GM13976 (cell line): ENCODE measurements at regions not wholly inside any gene's neighbourhood (a gene's known extent, or its start where the extent isn't known, plus 50 kb on each side); places are given as distances from the start of the nearest gene placed in this dataset.

Experiments
- DNase-seq: peaks from one replicate; pipeline ENCODE4 v3.0.0; 2012; ENCODE audit warnings: low spot score
- in situ Hi-C: fragments of 300-500 bp; cut with MboI; formaldehyde crosslinking; loops from one replicate; pipeline ENCODE4 v1.12.0; 2022; ENCODE audit warnings: low sequenced_read_pairs, mixed read lengths, inconsistent platforms; ENCODE audit not compliant: unreplicated experiment
- TF ChIP-seq, protein P1 (sequence below): IDR thresholded peaks from 2 replicates; pipeline ENCODE4 v1.5.1; 2012; ENCODE audit warnings: borderline replicate concordance, mild to moderate bottlenecking; ENCODE audit not compliant: insufficient read depth; ENCODE audit errors: extremely low read depth, missing control alignments, control extremely low read depth

DNA sequence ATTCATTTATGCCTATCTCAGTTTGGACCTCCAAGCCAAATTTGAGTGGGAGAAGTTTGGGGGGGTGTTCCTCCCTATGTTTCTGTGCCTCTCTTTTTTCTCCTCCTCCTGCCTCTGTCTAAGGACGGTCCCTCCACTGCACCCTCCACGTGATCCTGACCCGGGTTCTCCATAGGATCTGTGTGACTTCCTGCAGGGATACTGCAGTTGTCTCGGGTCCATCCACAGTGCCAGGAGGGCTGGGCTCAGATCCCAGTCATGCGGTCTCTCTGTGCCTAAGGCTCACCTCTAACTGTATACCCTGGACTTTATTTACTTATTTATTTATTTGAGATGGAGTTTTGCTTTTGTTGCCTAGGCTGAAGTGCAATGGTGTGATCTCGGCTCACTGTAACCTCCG lies 1354.5 kb downstream of the BRD1 start:
- DNase-seq, result no peak
- in situ Hi-C loops, result no loop called here
- TF ChIP-seq, protein P1, sequence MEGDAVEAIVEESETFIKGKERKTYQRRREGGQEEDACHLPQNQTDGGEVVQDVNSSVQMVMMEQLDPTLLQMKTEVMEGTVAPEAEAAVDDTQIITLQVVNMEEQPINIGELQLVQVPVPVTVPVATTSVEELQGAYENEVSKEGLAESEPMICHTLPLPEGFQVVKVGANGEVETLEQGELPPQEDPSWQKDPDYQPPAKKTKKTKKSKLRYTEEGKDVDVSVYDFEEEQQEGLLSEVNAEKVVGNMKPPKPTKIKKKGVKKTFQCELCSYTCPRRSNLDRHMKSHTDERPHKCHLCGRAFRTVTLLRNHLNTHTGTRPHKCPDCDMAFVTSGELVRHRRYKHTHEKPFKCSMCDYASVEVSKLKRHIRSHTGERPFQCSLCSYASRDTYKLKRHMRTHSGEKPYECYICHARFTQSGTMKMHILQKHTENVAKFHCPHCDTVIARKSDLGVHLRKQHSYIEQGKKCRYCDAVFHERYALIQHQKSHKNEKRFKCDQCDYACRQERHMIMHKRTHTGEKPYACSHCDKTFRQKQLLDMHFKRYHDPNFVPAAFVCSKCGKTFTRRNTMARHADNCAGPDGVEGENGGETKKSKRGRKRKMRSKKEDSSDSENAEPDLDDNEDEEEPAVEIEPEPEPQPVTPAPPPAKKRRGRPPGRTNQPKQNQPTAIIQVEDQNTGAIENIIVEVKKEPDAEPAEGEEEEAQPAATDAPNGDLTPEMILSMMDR, result no peak

DNA sequence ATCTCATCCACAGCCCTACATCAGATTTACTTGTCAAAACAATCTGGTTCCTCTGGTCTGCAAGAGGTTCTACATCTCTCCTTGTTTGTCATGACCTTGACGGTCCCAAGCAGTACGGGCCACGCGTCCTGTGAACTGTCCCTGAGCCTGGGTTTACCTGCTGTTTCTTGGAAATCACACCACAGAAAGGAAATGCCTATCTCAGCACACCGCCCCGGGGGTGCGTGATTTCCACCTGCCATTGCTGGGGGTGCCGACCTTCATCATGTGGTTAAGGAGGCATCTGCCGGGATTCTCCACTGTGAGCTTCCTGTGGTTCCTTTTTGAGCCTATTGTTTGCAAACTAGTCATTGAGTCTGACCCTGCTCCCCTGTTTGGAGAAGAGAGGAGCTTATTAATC lies 1363.4 kb downstream of the BRD1 start:
- DNase-seq, result no peak
- TF ChIP-seq, protein P1, result no peak
- in situ Hi-C loops, result no loop called here

DNA sequence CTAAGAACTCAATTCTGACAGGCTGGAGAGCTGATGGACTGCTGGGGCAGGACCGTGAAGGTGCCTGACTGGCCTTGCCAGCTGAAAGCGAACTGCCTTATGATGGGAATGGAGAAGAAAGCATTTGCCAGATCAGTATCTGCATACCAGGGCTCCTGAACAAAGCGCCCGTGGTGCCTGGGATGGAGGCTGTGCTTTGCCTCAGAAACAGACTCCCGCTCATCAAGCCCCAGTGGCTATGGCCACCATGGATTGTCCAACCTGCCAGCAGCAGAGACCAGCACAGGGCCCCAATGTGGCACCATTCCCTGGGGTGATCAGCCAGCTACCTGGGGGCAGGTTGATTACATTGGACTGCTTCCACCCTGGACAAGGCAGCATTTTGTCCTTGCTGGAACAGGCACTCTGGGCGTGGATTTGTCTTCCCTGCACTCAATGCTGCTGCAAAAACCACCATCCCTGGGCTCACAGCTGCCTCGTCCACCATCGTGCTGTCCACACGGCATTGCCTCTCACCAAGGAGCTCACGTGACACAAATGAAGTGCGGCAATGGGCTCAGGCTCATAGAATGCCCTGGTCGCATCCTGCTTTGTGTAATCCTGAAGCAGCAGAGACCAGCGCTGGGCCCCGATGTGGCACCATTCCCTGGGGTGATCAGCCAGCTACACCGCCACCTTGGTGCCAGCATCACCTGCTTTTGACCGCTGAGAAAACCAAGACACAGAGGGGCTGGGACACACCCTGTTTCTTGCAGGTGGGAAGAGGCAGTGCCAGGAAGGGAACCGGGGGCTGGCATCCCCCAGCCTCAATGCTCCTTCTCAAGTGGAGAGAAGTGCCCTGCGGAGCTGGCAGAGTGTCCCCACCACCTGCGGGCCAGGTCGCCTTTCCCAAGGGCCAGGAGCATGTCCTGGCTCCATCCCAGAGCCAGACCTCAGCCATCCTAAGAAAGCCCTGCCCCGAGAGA lies 1367.5 kb downstream of the BRD1 start:
- TF ChIP-seq, protein P1, result no peak
- no peak for DNase-seq
- in situ Hi-C loops, result no loop called here

DNA sequence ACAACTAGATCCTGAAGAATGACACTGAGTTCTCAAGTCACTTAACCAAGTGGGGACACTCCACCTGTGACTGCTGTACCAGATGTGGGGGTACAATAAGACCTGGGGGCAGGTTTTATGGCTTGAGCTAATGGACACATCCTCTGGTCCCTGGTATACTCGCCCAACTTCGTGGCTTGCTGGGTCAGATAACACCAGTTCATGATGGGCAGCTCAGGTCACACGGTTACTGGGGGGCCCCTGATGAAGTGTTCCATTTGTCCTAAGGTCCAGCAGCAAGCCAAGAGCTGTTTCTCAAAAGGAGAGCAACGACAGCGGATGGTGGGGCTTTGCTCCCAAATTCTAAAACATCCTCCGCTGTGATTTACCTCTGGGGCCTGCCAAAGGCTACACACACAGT lies 1368.4 kb downstream of the BRD1 start:
- DNase-seq, result no peak
- TF ChIP-seq, protein P1, result no peak
- in situ Hi-C loops, result no loop called here

DNA sequence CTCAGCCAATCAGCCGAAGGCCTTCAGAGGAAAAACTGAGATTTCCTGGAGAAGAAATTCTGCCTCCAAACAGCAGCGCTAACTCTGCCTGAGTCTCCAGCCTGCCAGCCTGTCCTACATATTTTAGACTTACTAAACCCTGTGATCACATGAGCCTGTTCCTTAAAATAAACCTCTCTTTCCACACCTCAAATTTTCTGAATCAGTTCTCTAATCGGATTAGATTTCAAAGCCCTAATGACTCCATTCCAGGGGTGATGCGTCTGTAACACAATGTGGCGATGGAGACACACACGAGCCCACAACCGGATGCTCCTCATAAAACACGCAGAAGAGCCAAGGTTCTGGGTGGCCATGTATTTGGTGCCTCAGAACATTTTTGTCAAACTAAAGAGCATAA lies 1371.2 kb downstream of the BRD1 start:
- TF ChIP-seq, protein P1, result no peak
- in situ Hi-C loops, result no loop called here
- no peak for DNase-seq

DNA sequence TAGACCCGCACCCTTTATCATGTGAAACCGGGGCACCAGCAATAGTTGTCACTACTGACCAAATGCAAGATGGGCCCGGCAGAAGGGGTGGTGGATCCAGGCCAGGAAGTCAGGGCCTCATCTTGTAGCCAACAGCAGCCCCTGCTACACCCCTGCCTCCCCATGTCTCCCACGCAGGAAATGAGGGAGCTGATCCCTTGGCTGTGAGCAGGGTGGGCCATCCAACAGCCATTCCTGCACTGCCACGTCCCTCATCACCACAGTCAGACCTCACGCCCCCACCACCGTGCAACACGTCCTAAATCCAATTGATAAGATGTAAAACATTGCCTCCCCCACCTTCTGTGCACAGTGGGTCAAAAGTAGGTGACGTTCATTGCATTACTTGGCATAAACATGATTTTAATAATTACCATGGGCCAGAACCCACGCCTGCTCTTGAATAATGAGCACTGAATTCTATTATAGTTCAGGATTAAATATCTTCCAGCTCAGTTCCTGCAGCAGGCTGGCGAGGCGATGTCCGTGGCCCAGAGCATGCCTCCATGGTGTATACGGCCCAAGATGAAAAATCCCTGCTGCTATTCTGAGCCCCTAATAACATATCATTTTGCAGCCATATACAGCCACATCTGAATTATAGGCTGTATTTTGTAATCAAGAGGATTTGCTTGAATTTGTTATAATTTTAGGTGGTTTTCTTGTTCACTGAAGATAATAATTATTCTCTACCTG lies 1373.8 kb downstream of the BRD1 start:
- no peak for DNase-seq
- in situ Hi-C loops, result no loop called here
- TF ChIP-seq, protein P1, result no peak
